Neutrophil (primary cell): ENCODE measurements at regions not wholly inside any gene's neighbourhood (a gene's known extent, or its start where the extent isn't known, plus 50 kb on each side); places are given as distances from the start of the nearest gene placed in this dataset.

ENCODE experiments used
- H3K27ac ChIP-seq: fragments of 200-600 bp; sonication (generic); 2 replicates; pipeline ENCODE4 v1.5.1; 2016; ENCODE audit warnings: mild to moderate bottlenecking, moderate library complexity
- H3K27me3 ChIP-seq: fragments of 200-600 bp; sonication (generic); 2 replicates; pipeline ENCODE4 v1.6.0; 2016; ENCODE audit warnings: mild to moderate bottlenecking
- H3K36me3 ChIP-seq: fragments of 200-600 bp; sonication (generic); 2 replicates; pipeline ENCODE4 v1.5.1; 2017
- H3K4me1 ChIP-seq, 2 experiments: fragments of 200-600 bp in 1 of 2; sonication (generic) in 1 of 2; 1 replicate in 1 of 2; 2 replicates in 1 of 2; pipeline versions ENCODE4 v1.5.1 to v1.6.1; 2013 to 2016; ENCODE audit warnings: low read depth in 1 of 2, low read length in 1 of 2, mild to moderate bottlenecking in 1 of 2, moderate library complexity in 1 of 2; ENCODE audit not compliant: control insufficient read depth in 1 of 2, insufficient read depth in 1 of 2
- H3K4me3 ChIP-seq, 2 experiments: fragments of 200-600 bp in 1 of 2; sonication (generic) in 1 of 2; 1 replicate in 1 of 2; 2 replicates in 1 of 2; pipeline ENCODE4 v1.5.1; 2013 to 2016; ENCODE audit warnings: low read depth in 1 of 2, low read length in 1 of 2, mild to moderate bottlenecking in 1 of 2, moderate library complexity in 1 of 2
- H3K9me3 ChIP-seq: fragments of 200-600 bp; sonication (generic); 2 replicates; pipeline ENCODE4 v1.5.1; 2016
- TF ChIP-seq, protein P1 (sequence below): fragments of 200-600 bp; sonication (generic); IDR thresholded peaks from 2 replicates; pipeline ENCODE4 v1.5.1; 2016; ENCODE audit warnings: antibody characterized with exemption

DNA sequence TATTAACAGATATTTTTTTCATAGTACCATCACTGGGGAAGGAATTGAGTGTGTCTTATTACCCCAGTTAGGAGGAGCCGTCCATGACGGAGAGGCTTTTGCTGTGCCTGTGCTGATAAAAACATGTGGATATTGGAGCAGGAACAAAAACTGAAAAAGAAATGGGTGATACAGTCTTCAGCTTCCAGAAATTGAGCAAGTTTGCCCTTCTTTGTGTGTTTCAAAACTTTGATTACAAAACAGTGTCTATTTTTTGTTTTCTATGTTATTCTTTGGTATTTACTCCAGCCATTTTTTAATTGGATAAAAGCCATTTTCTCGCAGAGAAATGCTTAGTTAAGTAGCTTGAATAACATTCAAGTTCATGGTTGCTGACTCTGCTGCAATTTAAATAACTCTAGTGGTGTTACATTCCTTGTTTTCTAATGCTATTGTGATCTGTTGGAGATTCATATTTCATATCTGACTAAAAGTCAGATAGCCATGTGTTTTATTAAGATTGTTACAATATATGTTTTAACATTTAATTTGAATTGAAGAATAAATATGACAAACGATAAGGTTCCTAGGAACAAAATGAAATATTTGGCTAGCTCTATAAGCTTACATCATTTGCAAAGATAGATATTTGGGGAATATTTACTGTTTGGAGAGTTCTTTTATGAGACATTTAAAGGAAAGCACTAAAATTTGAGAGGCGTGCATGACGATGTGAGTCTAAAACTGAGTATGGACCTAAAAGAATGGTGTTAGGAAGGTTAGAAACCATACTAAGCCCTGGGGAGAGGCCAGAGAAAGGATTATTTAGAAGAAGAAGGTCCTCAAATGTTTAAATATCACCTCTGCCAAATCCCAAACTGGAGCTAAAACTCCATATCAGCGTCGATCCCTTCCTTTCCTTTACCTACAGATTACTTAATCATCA, 747.3 kb upstream of the CELF2 start:
- Histone ChIP-seq H3K36me3 (no peaks in the 10 kb centered on the region), H3K4me1 (no peaks in the 10 kb centered on the region), H3K27me3 (no peaks in the 10 kb centered on the region), H3K27ac (no peak overlapping the region), H3K4me3 (no peak overlapping the region), H3K9me3 (no peaks in the 10 kb centered on the region)
- TF ChIP-seq, protein P1, sequence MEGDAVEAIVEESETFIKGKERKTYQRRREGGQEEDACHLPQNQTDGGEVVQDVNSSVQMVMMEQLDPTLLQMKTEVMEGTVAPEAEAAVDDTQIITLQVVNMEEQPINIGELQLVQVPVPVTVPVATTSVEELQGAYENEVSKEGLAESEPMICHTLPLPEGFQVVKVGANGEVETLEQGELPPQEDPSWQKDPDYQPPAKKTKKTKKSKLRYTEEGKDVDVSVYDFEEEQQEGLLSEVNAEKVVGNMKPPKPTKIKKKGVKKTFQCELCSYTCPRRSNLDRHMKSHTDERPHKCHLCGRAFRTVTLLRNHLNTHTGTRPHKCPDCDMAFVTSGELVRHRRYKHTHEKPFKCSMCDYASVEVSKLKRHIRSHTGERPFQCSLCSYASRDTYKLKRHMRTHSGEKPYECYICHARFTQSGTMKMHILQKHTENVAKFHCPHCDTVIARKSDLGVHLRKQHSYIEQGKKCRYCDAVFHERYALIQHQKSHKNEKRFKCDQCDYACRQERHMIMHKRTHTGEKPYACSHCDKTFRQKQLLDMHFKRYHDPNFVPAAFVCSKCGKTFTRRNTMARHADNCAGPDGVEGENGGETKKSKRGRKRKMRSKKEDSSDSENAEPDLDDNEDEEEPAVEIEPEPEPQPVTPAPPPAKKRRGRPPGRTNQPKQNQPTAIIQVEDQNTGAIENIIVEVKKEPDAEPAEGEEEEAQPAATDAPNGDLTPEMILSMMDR, result no peak

DNA sequence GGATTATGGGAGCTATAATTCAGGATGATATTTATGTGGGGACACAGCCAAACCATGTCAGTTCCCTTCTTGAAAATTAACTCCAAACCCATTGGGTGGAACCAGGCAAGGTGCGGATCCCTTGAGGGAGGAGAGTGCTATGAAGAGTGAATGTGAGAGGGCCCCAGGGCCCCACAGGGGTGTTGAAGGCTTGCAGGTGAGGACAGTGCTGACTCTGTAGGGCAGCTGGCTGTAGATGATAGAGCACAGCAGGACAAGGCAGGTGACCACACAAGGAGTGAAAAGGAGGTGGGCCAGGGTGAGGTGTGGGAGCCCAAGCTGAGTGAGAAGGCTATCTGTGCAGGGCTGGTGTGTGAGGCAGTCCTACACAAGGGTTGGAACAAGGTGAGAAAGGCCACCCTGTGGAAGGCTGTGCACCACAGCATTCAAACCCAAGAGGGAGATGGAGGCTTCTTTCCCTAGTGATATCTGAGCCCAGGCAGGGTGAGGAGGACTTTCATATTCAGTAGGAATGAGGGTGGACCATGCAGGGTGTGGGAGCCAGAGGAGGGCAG, 746.0 kb upstream of the CELF2 start:
- Histone ChIP-seq H3K27ac (no peak overlapping the region), H3K4me3 (no peak overlapping the region)
- TF ChIP-seq, protein P1, result no peak

DNA sequence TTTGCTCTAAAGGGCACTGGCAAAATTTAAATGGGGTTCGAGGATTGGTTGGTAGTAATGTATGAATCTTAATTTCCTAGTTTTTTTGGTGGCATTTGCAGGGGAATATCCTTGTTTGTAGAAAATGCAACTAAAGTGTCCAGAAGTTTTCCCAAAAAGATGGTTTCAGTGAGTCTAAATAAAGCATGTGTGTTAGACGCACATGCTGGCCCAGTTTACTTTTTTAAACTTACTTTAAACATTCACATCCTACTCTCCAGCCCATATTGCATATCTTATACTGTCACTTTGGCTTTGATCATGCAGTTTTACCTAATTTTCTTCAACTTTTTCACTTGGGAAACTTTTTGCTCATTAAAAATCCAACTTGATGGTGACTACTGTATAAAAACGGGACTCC, 744.0 kb upstream of the CELF2 start:
- H3K4me1 ChIP-seq, result no peaks in the 10 kb centered on the region
- H3K9me3 ChIP-seq, result no peaks in the 10 kb centered on the region

More for the DNA sequence above, 746.0 kb upstream of the CELF2 start:
- H3K4me1 ChIP-seq, result no peaks in the 10 kb centered on the region
- H3K9me3 ChIP-seq, result no peaks in the 10 kb centered on the region
- H3K36me3 ChIP-seq, result no peaks in the 10 kb centered on the region
- H3K27me3 ChIP-seq, result no peaks in the 10 kb centered on the region

DNA sequence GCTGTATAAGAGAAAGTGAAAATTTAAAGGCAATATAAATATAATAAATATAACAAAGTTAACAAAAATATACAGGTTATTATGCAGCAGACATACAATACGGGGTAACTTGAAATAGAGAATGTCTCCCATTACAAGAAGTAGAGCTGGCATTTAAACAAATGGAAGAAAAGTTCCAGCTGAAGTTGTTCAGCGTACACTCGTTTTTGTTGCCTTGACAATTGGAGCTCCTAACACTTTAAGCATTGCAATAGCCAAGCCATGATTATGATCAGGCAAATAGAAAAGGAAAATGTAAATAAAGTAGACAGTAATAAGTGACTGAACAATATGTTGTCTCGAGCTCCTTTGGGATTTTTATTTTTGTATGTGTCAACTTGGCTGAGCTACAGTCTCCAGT, 737.8 kb upstream of the CELF2 start:
- H3K36me3 ChIP-seq, result no peaks in the 10 kb centered on the region
- H3K27me3 ChIP-seq, result no peaks in the 10 kb centered on the region
- no peaks in the 10 kb centered on the region for H3K4me1 ChIP-seq
- no peaks in the 10 kb centered on the region for H3K9me3 ChIP-seq
- H3K27ac ChIP-seq, result no peak overlapping the region
- H3K4me3 ChIP-seq, result no peak overlapping the region
- TF ChIP-seq, protein P1, result no peak

More for the DNA sequence above, 744.0 kb upstream of the CELF2 start:
- H3K27me3 ChIP-seq, result no peaks in the 10 kb centered on the region
- no peak overlapping the region for H3K27ac ChIP-seq
- no peaks in the 10 kb centered on the region for H3K36me3 ChIP-seq
- H3K4me3 ChIP-seq, result no peak overlapping the region
- TF ChIP-seq, protein P1, result no peak

DNA sequence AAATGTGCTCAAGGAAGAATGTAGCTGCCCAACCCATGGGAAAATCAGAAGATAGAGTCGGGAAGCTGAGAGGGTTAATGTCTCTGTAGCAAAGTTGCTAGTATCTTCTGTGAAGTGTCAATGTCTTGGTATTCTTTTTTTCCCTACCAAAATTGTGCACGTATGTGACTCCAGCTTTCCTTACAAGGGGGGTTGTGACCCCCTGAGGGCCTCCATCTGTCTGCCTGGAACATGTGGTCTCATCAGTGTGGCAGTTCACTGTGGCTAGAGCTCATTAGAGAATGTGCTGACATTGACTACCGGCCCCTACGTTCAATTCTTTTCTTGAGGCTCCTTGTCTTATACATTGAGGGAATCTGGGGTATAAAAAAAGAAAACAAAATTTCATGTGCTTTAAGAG, 725.2 kb upstream of the CELF2 start:
- Histone ChIP-seq H3K9me3 (no peaks in the 10 kb centered on the region), H3K27ac (no peak overlapping the region), H3K4me3 (no peak overlapping the region), H3K4me1 (no peaks in the 10 kb centered on the region), H3K36me3 (no peaks in the 10 kb centered on the region), H3K27me3 (no peaks in the 10 kb centered on the region)
- TF ChIP-seq, protein P1, result no peak
